KMS-11 (cell line): ENCODE measurements at regions not wholly inside any gene's neighbourhood (a gene's known extent, or its start where the extent isn't known, plus 50 kb on each side); places are given as distances from the start of the nearest gene placed in this dataset.

Experiments used
- H2AFZ ChIP-seq: fragments of 200-600 bp; sonication (generic); 2 replicates; pipeline ENCODE4 v1.6.1; 2016; ENCODE audit warnings: antibody characterized with exemption, mixed run types, low read depth
- H3K27ac ChIP-seq: fragments of 200-600 bp; sonication (generic); 2 replicates; pipeline ENCODE4 v1.6.1; 2016; ENCODE audit warnings: mild to moderate bottlenecking, mixed run types
- H3K27me3 ChIP-seq: fragments of 200-600 bp; sonication (generic); 2 replicates; pipeline ENCODE4 v1.6.1; 2017; ENCODE audit warnings: mild to moderate bottlenecking, low read depth, mixed run types, moderate library complexity; ENCODE audit not compliant: insufficient read depth
- H3K36me3 ChIP-seq: fragments of 200-600 bp; sonication (generic); 2 replicates; pipeline ENCODE4 v1.6.1; 2017; ENCODE audit warnings: mild to moderate bottlenecking, mixed run types; ENCODE audit not compliant: insufficient read depth
- H3K4me1 ChIP-seq: fragments of 200-600 bp; sonication (generic); 2 replicates; pipeline ENCODE4 v1.6.1; 2016; ENCODE audit warnings: mild to moderate bottlenecking, low read depth, mixed run types; ENCODE audit not compliant: poor library complexity, severe bottlenecking
- H3K4me2 ChIP-seq: fragments of 200-600 bp; sonication (generic); 2 replicates; pipeline ENCODE4 v1.7.0; 2016; ENCODE audit warnings: mild to moderate bottlenecking, mixed run types
- H3K4me3 ChIP-seq: fragments of 200-600 bp; sonication (generic); IDR thresholded peaks from 2 replicates; pipeline ENCODE4 v1.6.1; 2017; ENCODE audit warnings: low read depth, low read length, mixed read lengths; ENCODE audit not compliant: insufficient read depth
- H3K79me2 ChIP-seq: fragments of 200-600 bp; sonication (generic); 2 replicates; pipeline ENCODE4 v1.6.1; 2016; ENCODE audit warnings: low read depth, mixed run types; ENCODE audit not compliant: insufficient read depth
- H3K9ac ChIP-seq: fragments of 200-600 bp; sonication (generic); 2 replicates; pipeline ENCODE4 v1.6.1; 2016; ENCODE audit warnings: mild to moderate bottlenecking, mixed run types
- H4K20me1 ChIP-seq: fragments of 200-600 bp; sonication (generic); 2 replicates; pipeline ENCODE4 v1.6.1; 2016; ENCODE audit warnings: mild to moderate bottlenecking, mixed run types; ENCODE audit not compliant: insufficient read depth
- CTCF ChIP-seq: fragments of 200-600 bp; sonication (generic); conservative IDR thresholded peaks from 2 replicates; pipeline ENCODE4 v1.6.1; 2017; ENCODE audit warnings: low read depth, mild to moderate bottlenecking, antibody characterized with exemption, low read length, moderate library complexity, mixed read lengths

DNA sequence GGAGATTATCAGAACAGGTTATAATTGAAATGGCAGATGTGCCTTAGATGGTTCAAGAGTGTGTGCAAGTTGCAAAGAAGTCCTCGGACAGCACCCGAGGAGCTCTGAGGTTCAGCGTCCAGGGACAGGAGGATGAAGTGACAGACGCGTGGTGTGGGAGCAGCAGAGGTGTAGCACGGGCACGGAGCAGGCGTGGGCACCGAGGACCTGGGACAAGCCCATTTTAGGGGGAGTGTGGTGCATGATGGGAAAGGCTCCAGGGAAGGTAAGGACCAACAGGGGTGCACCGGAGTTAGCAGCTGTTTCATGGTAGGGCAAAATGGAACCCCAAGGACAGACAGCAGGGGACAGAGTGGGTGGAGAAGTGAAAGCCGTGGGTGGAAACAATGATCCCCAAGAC is 56.3 kb upstream of the BACE2 start:
- Histone ChIP-seq H3K4me2 (no peak overlapping the region), H3K36me3 (no peaks in the 10 kb centered on the region), H2AFZ (no peak overlapping the region), H3K4me3 (no peak overlapping the region), H3K27me3 (no peaks in the 10 kb centered on the region), H3K9ac (no peak overlapping the region), H3K79me2 (no peaks in the 10 kb centered on the region), H4K20me1 (no peaks in the 10 kb centered on the region), H3K27ac (no peak overlapping the region), H3K4me1 (no peaks in the 10 kb centered on the region)
- TF ChIP-seq CTCF, result no peak

DNA sequence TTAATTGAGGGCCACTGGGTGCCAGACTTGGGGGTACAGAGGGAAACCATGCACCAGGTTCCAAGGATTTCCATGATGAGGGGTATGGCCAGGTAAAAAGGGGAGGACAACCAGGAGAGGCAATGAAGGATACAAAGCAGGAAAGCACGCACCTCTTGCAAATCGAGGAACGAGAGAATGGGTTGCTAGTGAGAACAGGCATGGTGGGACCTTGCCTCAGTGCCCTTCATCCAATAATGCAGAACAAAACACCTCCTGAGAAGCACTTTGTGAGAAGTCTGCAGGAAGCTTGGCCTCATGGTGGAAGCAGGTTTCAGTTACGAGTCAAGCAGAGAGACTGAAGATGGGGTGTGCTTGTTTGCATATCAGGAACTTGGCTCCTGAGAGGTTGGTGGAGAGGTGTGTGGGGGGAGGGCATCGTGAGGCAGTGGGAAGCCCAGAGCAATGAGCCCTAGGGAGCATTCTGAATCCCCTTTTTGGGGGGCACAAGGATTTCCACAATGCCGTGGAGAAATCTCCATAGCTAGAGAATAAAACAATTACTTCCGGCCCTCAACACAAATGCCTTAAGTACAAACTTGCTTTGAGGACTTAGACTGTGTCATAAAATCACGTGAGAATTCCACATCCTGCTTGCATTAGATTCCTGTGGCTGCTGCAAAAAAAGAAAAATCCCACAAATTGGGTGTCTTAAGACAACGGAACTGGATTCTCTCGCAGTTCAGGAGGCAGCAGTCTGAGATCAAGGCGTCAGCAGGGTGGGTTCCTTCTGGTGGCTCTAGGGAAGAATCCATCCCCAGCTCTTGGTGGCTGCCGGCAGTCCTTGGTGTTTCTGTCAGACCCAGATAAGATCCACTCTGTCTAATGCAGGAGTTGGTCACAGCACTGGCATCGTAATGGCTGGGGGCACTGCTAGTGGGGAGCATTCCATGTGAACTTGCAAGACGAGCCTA is 54.9 kb upstream of the BACE2 start:
- Histone ChIP-seq H3K4me1 (no peaks in the 10 kb centered on the region), H2AFZ (no peak overlapping the region), H3K36me3 (no peaks in the 10 kb centered on the region), H3K79me2 (no peaks in the 10 kb centered on the region), H4K20me1 (no peaks in the 10 kb centered on the region), H3K4me2 (no peak overlapping the region), H3K9ac (no peak overlapping the region), H3K4me3 (no peak overlapping the region), H3K27me3 (no peaks in the 10 kb centered on the region), H3K27ac (no peak overlapping the region)
- no peak for TF ChIP-seq CTCF

DNA sequence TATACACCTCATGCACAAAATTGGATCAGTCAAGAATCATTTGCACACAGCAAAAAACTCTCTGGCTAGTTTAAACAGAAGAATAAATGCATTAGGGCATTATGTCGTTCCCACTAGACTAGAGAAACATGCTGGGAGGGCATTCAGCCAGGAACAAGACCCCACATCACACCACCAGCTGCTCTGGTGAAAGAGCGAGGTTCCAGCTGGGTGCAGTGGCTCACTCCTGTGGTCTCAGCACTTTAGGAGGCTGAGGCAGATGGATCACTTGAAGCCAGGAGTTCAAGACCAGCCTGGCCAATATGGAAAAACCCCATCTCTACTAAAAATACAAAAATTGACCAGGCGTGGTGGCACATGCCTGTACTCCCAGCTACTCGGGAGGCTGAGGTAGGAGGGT is 52.1 kb upstream of the BACE2 start:
- H4K20me1 ChIP-seq, result no peaks in the 10 kb centered on the region
- no peak overlapping the region for H3K27ac ChIP-seq
- H3K4me3 ChIP-seq, result no peak overlapping the region
- no peak for TF ChIP-seq CTCF
- no peak overlapping the region for H2AFZ ChIP-seq
- no peaks in the 10 kb centered on the region for H3K79me2 ChIP-seq
- H3K27me3 ChIP-seq, result no peaks in the 10 kb centered on the region
- no peak overlapping the region for H3K4me2 ChIP-seq
- no peaks in the 10 kb centered on the region for H3K36me3 ChIP-seq
- H3K9ac ChIP-seq, result no peak overlapping the region
- no peaks in the 10 kb centered on the region for H3K4me1 ChIP-seq
